ENCODE measurements at regions not wholly inside any gene's neighbourhood (a gene's known extent, or its start where the extent isn't known, plus 50 kb on each side); places are given as distances from the start of the nearest gene placed in this dataset.

DNA sequence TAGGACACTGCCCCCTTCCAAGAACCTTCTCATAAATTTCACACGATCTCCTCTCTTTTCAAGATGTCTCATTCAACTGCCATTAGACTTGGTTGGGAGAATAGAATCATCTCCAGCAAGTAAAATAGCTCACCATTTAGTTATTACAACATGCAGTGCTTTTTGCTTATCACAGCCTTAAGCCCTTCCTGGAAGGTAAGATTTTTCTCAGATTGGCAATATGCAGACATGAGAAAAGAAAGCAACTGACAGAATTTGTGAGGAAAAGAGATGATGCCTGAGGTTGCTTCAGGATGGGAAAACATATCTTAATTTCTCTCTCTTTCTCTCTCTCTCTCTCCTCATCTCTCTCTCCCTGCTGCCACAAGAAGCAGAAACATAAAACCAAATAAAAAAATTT, 855.1 kb upstream of the ACVR2A start:
- Histone ChIP-seq H3K4me1 (ENCODE audit: insufficient read depth) (no peaks in the 10 kb centered on the region), H3K27ac (no peak overlapping the region), H3K4me3 (no peak overlapping the region), H3K27me3 (no peaks in the 10 kb centered on the region), H3K9me3 (no peaks in the 10 kb centered on the region), H3K36me3 (no peaks in the 10 kb centered on the region)
- no peak for TF ChIP-seq POLR2A (IDR thresholded peaks at IDR 0.05)
- no peak for TF ChIP-seq EP300 (IDR thresholded peaks at IDR 0.05)
- TF ChIP-seq, protein P1, sequence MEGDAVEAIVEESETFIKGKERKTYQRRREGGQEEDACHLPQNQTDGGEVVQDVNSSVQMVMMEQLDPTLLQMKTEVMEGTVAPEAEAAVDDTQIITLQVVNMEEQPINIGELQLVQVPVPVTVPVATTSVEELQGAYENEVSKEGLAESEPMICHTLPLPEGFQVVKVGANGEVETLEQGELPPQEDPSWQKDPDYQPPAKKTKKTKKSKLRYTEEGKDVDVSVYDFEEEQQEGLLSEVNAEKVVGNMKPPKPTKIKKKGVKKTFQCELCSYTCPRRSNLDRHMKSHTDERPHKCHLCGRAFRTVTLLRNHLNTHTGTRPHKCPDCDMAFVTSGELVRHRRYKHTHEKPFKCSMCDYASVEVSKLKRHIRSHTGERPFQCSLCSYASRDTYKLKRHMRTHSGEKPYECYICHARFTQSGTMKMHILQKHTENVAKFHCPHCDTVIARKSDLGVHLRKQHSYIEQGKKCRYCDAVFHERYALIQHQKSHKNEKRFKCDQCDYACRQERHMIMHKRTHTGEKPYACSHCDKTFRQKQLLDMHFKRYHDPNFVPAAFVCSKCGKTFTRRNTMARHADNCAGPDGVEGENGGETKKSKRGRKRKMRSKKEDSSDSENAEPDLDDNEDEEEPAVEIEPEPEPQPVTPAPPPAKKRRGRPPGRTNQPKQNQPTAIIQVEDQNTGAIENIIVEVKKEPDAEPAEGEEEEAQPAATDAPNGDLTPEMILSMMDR (IDR thresholded peaks at IDR 0.05): no peak
- no peak for DNase-seq
- 82 to 92% (median 89%) methylated on average over 1 of the region's 1 CpG for WGBS, 3 donors
- intact Hi-C loops (cut with DNase I): no loop called here

DNA sequence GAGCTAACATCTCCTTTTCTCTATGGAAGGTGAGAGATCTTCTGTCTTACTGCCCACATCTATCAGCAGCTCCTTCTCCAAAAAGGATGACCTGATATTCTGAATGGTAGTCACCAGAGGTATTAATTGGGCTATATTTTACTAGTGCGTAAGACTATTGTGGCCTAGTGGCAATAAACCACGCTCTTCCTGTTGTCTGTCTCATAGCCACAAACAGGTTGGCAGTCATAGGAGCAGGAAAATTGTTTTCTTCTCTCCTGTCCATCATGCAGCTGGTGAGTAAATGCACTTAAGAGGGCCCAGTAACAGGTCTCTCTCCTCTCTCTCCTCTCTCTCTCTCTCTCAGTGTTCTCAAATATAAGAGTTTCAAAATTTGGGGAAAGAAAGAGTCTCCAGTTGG, 856.8 kb upstream of the ACVR2A start:
- WGBS, 3 donors: 97 to 99% (median 98%) methylated on average over 2 of the region's 2 CpGs
- Histone ChIP-seq H3K27me3 (no peaks in the 10 kb centered on the region), H3K4me1 (ENCODE audit: insufficient read depth) (no peaks in the 10 kb centered on the region), H3K27ac (no peak overlapping the region), H3K9me3 (no peaks in the 10 kb centered on the region), H3K4me3 (no peak overlapping the region), H3K36me3 (no peaks in the 10 kb centered on the region)
- TF ChIP-seq POLR2A (IDR thresholded peaks at IDR 0.05) (no peak), EP300 (IDR thresholded peaks at IDR 0.05) (no peak)
- TF ChIP-seq, protein P1 (IDR thresholded peaks at IDR 0.05): no peak
- intact Hi-C loops (cut with DNase I): no loop called here
- DNase-seq: no peak

DNA sequence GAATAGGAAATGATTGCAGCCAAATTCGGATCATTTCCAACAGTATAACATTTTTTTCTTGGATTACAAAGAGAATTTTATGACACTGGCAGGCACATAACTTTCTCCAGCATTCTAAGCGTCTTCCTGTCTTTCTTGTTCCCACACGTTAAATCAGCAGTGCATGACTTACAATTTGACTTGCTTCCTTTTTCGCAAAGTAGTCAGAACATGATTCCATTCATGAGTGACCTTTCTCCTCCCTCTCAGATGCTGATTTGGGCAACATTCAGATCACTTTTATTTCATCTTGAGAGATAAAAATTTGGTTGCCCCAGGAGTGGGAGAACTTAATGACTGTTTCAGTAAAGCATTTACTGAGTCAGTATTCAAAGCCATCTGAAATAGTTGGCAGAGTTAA, 858.7 kb upstream of the ACVR2A start:
- TF ChIP-seq POLR2A (IDR thresholded peaks at IDR 0.05) (no peak), EP300 (IDR thresholded peaks at IDR 0.05) (no peak)
- TF ChIP-seq, protein P1 (IDR thresholded peaks at IDR 0.05): no peak
- no peak for DNase-seq
- no peaks in the 10 kb centered on the region for H3K27me3 ChIP-seq
- H3K27ac ChIP-seq: no peak overlapping the region
- WGBS, 3 donors: 41 to 67% (median 56%) methylated on average over 4 of the region's 4 CpGs
- no peaks in the 10 kb centered on the region for H3K36me3 ChIP-seq
- no peaks in the 10 kb centered on the region for H3K4me1 ChIP-seq (ENCODE audit: insufficient read depth)
- intact Hi-C loops (cut with DNase I): no loop called here
- H3K4me3 ChIP-seq: no peak overlapping the region
- no peaks in the 10 kb centered on the region for H3K9me3 ChIP-seq

DNA sequence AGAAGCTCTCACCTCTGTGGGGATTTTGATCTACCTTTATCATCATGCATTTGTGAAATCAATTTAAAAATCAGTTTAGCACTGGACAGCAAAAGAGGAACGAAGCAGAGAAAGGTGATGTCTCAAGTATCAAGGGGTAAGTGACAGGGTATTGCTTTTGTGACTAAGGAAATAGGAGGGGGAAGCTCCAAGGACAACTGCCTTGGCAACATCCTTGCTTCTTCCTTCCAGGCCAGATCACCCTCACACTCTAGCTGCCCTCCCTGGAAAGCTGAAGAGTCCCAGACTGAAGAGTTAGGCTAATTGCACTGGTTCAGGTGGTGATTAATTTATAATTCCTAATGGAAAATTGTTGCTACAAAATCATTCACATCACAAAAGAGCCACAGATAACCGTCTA, 859.1 kb upstream of the ACVR2A start:
- 52 to 66% (median 53%) methylated on average over 2 of the region's 2 CpGs for WGBS, 3 donors
- H3K27ac ChIP-seq: no peak overlapping the region
- no peak overlapping the region for H3K4me3 ChIP-seq
- DNase-seq: no peak
- no peaks in the 10 kb centered on the region for H3K36me3 ChIP-seq
- intact Hi-C loops (cut with DNase I): no loop called here
- no peaks in the 10 kb centered on the region for H3K9me3 ChIP-seq
- no peaks in the 10 kb centered on the region for H3K27me3 ChIP-seq
- TF ChIP-seq EP300 (IDR thresholded peaks at IDR 0.05) (no peak), POLR2A (IDR thresholded peaks at IDR 0.05) (no peak)
- TF ChIP-seq, protein P1 (IDR thresholded peaks at IDR 0.05): no peak
- H3K4me1 ChIP-seq (ENCODE audit: insufficient read depth): no peaks in the 10 kb centered on the region

DNA sequence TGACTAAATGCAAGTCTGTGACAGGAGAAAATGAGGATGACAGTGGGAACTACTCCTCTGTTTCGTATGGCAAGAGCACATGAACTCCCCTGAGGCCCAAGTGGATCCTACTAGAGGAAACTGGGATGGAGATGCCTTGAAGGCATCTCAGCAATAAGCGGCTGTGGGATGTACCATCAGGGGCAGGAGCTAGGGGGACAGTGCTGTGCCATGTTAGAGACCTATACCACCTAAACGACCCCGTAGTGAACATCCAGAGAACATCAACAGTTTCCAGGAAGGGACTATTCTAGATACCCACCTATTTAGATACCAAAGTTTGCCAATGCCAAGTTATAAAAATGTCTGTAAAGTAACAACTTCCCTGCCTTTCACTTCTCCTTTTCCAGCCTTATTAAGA, 860.8 kb upstream of the ACVR2A start:
- Histone ChIP-seq H3K27ac (no peak overlapping the region), H3K4me1 (ENCODE audit: insufficient read depth) (no peaks in the 10 kb centered on the region), H3K27me3 (no peaks in the 10 kb centered on the region), H3K4me3 (no peak overlapping the region), H3K9me3 (no peaks in the 10 kb centered on the region), H3K36me3 (no peaks in the 10 kb centered on the region)
- TF ChIP-seq EP300 (IDR thresholded peaks at IDR 0.05) (no peak), POLR2A (IDR thresholded peaks at IDR 0.05) (no peak)
- TF ChIP-seq, protein P1 (IDR thresholded peaks at IDR 0.05): no peak
- DNase-seq: no peak
- intact Hi-C loops (cut with DNase I): no loop called here
- 89 to 94% (median 94%) methylated on average over 4 of the region's 4 CpGs for WGBS, 3 donors
